SHP77 treated with DMSO at 0.1 percent for 48 hours (cell line): ENCODE measurements at regions not wholly inside any gene's neighbourhood (a gene's known extent, or its start where the extent isn't known, plus 50 kb on each side); places are given as distances from the start of the nearest gene placed in this dataset.
A peak's percentile ranks its signal among the peaks of the same experiment; 100 is the strongest.

ENCODE experiments used
- DNase-seq: peaks from one replicate; lab custom pipeline; 2025; lab: John Stamatoyannopoulos, UW

DNA sequence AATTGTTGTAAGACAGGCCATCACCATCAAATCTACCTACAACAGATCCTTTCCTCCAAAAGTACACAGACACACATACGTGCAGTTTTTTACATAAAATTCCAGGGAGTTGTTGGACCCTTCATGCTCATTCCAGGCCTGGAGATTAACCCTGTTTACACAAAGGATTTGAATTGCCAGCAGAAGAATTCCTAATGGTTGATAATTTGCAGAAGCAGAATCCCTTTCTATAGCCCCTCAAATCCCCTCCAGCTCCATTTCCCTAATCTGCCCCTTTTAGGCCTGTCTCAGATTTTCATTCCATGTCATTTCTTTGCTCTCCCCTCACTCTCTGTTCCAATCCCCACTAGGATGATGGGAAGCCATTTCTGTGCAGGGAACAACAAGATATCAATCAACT, 102.9 kb upstream of the TOX3 start:
- DNase-seq = no peak

DNA sequence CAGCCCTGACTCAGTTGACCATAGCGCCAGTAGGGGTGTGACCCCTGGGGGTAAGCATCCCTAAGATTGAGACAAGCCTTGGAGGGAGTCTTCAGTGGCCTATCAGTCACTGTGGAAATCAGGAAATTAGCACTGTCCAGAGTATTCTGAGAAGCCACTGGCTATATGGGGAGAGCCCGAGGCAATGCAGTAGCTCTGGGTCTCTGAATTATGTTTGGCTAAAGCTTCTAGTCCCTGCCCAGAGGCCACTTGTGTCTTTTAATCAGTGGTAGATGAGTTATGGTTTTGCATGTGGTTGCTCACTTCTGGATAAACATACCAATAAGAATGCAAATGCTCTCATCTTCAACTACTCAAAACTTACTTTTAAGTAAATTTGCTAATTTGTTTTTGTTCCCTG, 100.6 kb upstream of the TOX3 start:
- DNase-seq = no peak

DNA sequence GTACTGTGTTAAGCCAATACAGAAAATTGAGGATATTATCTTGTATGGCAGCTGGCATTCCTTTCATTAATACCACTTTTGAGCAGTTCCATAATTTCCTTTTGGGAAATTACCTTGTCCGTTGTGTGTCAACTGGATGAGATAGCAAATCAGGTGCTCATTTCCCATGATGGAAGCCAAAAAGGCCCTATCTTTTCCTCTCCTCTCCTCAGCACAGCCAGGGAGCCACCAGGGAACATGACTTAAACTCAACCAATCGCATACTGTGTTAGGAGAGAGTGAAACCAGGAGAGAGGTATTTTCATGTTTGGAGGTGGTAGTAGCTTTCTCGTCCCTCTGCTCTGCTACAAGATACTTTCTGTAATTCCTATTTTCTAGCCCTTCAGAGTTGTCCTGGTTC, 96.1 kb upstream of the TOX3 start:
- DNase-seq = no peak

DNA sequence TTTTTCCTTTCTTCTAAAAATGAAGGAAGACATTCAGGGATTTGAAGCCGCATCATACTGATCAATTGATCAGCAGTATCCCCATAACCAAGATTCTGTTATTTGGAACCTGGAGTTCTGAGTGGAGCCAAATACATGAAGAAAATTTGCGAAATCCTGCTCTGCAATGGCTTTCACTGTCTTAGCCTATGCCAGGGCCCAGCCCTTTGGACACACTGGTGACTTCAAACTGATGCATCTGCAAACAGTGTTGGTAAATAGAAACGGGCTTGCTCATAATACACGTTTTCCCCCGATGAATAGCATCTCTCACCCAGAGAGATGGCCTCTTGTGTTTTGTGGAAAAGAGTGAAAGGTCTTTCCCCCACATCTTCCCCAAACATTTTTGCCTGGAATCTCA, 87.6 kb upstream of the TOX3 start:
- DNase-seq = no peak

DNA sequence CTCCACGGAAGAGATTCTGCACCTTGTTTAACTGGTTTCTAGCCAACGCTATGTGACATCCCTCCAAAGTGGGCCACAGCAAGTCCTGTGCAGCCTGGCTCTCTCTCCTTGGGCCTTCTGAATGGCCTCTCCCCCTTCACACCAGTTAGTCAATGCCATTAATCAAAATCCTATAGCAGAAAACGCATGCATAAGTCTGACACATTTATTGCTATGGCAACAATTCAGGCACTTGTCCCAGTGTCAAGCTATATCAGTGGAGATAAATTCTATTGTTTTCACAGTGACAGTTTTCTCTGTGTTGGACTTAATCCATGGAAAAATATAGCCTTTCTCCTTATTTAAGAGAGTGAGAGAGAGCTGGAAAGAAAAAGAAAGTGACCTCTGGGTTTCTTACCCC, 87.2 kb upstream of the TOX3 start:
- DNase-seq = peak; percentile 33

DNA sequence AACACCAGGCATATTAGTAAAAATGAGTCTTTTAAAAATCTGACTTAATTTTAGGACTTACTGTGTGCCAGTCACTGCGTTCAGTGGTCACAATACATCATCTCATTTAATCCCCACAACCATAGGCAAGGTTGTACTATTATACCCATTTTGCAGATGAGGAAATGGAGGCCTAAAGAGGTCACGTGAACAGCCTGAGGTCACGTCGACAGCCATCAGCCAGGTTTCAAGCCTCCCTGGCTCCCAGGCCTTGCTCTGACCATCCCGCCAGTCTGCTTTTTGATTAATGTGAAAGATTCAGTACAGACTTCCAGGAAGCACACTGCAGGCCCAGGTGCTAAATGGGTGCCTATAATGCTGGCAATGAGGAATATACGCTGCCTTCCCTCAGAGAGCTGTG, 86.3 kb upstream of the TOX3 start:
- DNase-seq = no peak

DNA sequence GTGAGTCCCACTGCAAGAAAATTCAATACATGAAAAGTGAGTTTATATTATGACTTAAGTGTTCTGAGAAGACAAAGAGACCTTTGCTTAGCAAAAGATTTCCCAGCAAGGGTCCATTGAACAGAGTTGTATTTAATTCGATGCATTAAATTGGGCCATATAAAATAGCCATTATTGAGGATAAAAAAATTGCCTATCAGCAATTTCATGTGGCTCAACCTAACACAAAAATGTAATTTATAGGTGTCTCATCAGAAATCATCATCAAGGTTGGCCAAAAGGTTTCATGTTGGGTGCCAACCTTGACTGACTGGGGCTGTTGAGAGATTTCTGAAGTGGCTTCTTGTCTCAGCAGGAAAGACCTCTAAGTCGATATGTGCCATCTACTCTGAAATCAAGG, 84.8 kb upstream of the TOX3 start:
- no peak for DNase-seq

DNA sequence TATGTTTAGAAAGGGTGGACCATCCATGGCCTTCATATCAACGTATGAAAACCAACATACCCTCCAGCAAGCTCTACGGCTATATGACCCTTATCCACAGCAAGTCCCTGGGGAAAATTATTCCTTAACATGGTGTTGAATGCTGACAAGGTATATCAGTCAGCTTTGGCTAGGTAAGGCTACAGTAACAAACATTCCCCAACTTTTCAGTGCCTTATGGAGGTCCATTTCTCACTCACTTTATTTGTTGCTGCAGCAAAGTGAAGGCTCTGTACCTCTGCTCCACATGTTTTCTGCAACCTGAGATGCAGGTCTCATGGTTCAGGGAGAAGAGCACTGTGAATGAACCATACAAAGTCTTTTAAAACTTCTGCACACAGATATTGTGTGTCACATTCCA, 83.8 kb upstream of the TOX3 start:
- no peak for DNase-seq

DNA sequence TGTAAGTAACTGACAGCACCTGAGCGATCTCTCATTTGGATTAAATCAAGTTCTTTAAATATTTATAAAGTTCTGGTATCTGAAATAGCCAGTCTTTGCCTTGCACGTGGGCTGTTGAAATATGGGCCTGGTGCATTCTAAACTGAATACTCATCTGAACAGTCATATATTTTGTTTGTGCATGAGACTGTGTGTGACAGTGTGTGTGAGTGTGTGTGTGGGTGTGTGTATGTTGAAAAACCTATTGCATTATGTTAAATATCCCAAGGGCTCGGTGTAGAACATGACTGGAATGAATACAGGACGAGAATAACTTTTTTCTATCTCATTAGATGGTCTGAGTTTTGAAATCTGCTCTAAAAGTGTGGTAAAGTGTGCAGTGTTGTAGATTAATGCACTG, 82.4 kb upstream of the TOX3 start:
- no peak for DNase-seq

DNA sequence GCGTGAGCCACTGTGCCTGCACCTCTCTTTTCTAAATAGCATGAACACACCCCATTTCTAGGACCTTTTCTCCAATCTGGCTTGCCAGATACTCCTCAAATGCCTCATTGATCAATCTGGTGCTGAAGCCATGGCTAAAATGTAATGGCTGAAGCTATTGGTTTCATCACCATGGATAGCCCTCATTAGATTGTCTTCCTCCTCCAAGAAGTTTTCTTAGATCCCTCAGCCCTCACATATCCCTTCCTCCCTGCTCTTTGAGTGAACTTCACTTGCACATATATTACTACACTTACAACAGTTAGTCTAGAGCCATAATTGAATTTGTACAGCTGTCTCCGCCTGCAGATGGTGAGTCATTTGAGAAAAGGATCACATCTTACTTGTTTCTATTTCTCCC, 77.9 kb upstream of the TOX3 start:
- no peak for DNase-seq

DNA sequence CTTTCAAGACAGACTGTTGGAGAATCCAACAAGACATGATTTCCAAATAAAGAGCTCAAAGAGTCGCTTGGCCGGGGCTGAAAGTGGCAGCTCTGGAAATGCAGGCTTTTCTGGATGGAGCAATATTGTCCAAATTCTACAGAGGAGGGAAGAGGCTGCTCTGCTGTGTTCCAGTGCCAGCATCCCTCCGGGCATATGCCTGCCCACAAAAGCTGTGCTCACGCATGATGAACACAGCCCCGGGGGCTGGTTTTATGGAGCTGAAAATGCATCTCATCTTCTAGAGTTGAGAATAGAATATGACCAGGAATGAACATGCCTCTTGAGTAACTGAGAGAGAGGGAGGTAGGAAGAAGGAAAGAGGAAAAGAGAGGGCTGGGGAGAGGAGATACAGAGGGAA, 74.7 kb upstream of the TOX3 start:
- DNase-seq = no peak

DNA sequence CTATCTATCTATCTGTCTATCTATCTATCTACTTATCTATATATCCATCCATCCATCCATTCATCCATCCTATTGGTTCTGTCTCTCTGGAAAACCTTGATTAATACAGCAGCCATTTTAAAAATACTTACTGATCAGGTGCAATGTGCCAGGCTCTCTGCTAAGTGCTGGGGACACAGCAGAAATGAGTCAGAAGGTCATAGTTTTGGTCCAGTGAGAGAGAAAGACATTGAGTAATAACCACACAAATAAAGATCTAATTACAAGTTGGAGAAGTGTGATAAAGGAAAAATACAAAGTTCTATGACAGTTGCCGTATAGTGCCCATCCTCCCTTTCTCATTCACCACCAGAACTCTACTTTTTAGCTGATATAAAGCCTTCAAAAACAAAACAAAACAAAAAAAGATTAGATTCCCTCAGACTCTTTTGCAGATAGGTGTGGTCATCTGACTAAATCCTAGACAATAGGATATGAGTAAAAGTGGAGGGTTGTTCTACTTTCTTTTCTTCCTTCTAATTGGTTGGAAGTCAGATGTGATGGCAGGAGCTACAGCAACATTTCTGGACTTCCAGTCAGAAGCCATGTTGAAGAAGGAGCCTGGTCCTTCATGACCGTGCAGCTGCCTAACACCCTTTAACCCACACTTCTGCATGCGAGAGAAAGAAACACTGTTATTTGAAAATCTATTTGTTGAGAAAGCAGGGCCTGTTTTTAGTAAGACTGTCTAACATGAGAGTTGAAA, 72.0 kb upstream of the TOX3 start:
- no peak for DNase-seq

DNA sequence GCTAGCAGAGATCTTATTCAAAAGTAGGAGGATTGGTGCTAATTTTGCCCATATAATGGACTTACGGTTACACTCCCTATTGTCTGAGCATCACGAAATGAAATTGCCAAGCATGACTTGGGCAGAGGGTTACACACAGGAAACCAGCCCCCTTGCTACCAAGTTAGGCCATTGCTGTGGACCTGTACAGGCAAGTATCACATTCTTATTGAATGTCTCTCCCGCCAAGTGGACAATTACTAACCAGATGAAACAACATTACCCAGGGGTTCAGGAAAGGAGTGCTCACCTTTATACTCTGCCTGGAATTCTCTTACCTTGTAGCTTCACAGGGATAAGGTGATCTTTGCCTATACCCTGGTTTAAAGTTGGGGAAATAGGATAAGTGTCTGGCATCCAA, 70.6 kb upstream of the TOX3 start:
- DNase-seq = no peak

DNA sequence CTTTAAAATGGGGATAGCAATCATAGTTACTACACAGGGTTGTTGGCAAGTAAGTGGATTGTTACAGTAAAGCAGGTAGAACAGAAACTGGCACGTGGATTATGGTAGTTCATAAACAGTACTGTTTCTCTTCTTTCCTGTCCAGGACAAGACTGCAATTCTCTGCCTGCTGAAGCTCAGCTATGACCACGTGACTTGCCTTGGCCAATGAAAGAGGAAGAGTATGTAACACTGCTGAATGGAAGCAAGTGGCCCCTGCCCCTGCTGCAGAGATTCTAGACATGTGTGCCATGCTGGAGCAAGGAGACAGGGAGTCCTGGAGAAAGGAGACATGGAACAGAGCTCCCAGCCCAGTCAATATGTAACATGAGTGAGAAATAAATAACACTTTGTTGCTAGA, 66.6 kb upstream of the TOX3 start:
- no peak for DNase-seq

DNA sequence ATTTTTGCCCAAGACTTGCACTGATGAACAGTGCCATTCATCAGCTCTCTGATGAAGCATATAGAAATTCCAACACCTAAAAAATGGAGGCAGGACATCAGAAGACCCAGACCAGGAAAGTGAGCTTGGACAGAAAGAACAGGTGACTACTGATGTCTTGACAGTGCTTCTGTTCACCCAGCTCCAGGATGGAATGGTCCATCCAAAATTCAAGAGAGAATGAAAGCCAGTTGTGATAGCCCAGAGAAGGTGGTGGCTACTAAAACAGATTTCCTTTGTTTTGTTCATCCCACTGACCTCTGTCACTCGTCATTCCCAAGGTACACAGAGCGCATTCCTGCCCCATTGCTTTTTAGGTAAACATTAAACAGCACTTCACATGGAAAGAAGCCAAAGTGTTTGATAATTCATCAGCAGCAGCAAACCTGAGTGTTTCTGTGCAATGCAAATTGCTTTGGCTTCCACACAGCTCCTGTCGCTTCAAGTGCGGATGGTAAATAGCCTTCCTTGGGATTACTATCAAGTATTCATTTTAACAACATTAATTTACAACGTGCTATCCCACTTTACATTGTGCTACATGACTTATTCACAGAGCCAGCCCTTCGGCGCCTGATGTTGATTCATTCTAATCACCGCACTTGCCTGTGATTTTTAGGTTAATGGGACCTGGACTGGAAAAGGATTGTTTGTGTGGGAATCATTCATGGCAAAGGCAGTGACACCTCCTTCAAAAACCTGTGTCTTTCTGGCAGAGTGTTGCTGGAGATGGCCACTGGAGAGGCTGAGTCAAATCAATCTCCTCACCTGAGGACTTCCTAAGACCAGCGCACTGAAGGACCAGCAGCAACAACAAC, 65.1 kb upstream of the TOX3 start:
- DNase-seq = peak; percentile 59

DNA sequence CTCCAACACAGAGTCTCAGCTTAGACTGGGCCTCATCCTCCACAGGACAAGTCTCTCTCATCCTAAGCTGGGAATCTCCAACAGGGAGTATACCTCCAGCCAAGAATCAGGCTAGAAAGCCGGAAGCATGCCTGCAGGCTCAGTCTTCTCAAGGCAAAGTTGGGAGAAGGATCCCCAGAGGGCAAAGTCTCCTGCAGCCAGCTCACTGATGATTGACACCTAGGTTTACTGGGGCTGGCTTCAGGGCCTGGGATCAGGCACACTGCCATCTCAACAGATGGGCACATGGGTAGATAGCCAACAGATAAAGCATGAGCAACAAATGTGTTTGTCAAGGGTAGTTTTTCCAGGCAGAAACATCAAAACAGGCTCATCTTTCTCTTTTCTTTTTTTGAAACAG, 56.1 kb upstream of the TOX3 start:
- DNase-seq = no peak

DNA sequence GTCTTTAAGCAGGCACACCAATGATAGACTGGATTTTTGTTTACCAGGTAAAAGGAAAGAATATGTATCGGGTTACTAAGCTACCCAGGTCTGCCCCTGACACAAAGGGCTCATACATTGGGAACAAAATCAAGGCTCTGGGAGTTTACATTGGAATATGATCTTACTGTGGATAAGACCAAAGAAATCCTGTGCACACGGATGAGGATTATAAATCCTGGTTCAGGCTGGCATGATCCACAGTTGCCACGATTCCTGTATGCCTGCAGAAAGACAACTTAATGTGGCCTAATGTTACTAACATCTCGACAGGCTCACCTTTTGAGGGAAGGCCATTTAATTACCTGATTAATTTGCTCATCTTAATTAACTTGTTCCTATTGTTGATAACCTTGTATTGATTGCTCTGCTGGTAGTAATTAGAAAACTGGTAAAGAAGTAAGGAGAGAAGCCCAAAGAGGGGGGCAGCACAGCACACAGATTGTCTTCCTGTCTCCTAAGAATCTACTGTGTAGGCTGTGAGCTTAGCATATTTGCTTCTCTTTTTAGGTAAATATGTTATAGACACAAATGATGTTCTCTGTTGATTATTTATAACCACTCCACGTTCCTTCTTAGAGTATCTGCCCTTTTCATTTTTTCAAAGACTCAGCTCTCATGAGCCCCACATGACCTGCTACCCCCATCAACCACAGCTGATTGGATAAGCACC, 51.0 kb upstream of the TOX3 start:
- peak; percentile 83 for DNase-seq

DNA sequence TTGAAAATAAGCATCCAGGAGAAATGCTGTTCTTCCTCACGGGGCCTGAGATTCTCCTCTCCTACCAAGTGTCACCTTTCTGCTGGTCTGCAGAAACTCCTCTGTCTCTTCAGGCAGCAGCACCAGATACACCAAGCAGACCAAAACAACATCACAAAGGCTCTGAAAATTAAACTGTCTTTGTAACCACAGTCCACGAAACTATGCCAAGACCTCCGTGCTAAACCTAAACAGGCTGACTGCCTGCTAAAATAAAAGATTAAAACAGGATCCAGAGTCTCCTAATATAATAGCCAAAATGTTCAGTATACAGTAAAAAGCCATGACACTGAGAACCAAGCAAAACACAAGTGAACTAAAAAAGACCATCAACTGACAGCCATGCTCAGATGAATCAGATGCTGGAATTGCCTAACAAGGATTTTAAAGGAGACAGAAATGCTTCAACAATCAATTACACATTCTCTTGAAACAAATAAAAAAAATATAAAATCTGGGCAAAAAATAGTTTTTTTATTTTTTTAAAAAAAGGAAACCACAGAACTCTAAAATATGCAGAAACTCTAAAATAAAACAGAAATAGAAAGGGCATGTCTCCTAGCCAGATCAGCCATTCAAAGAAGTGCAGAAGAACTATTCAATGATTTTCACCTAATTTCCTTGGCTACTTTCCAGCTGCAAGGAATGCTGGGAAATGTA, 50.3 kb upstream of the TOX3 start:
- DNase-seq = no peak
